NAMALWA (cell line): ENCODE measurements at regions not wholly inside any gene's neighbourhood (a gene's known extent, or its start where the extent isn't known, plus 50 kb on each side); places are given as distances from the start of the nearest gene placed in this dataset.

Source experiments
- DNase-seq: peaks from one replicate; pipeline ENCODE4 v3.0.0-alpha.2; 2015; ENCODE audit warnings: low spot score

DNA sequence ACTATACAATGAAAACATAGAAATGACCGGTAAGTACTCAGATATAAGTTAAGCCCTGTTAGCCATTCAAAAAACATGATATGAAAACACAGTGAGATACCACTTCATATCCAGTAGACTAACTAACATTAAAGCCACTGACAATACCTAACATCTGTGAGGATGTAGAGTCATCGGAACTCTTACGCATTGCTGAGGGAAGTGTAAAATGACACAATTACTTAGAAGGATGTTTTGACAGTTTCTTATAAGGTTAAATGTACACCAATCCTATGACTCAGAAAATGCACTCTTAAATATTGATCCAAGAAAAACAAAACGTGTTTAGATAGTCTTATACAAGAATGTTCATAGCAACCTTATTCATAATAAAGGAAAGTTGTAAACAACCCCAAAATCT lies 782.9 kb downstream of the BCL11B start:
- DNase-seq = no peak

DNA sequence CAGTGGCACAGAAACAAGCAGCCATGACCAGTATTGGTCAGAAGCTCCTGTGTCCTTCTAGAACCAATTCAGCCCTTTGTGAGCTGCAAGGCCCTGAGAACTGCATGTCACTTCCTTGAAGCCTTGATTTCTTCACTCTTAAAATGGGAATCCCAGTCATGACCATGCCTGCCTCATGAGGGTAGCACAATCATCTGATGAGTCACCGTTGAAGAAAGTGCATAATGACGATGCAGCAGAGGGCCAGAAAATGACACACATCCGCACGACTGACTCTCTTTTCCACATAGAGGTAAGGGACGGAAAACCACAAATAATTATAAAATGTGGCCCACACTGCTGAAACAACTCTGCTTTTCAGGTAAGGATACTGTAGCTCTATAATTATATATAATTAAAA lies 777.4 kb downstream of the BCL11B start:
- no peak for DNase-seq

DNA sequence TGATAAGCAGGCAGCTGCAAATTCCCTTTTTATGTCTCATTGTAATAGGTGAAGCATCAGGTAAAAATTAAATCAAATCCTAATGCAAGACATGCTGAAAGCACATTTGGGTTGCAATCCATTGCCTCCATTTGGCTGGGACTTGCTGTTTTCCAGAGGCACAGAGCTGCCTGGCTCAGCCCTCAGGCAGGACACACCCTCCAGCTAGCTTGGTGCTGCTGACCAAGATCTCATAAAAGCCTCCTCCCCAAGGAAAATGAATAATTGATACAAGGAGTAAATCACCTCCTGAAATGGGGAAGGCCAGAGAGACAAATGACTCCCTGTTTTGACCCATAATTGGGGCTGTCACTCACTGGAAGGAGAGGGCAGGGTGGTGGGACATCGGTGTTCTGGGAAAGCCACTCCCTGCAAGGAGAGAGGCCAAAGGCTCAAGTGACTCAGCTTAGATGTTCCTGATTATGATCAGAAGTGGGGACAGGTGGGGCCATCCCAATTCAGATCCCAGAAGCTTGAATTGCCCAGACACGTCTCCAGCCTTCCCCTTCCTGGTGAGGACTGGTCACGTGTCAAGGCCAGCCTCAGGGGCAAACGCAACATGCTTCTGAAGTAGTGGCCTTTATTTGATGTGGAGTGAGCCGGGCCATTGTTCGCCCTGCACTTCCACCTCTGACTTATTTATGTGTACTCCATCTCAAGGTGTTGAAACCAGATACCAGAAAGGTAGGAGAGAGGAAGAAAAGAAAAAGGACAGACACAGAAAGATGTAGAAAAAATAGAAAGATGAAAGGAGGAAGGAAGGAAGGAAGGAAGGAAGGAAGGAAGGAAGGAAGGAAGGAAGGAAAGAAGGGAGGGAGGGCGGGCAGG lies 773.7 kb downstream of the BCL11B start:
- DNase-seq = no peak

DNA sequence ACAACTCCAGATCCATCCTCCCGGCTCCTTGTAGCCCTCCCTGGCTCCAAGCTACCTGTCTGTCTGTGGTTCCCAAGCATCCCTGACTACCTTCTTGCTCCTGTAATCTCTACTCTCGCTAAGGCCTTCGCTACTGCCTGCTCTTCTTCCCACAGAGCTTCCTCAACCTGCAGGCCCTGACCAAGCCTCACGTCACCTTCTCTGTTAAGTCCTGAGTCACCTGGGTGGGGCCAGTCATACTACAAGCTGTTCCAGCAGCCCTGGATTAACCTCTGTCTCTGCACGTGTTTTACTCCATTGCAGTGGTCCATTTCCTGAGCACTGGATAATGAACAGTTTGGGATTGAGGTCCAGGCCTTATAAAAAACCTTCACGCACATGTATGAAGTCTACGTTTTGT lies 770.7 kb downstream of the BCL11B start:
- DNase-seq = no peak

DNA sequence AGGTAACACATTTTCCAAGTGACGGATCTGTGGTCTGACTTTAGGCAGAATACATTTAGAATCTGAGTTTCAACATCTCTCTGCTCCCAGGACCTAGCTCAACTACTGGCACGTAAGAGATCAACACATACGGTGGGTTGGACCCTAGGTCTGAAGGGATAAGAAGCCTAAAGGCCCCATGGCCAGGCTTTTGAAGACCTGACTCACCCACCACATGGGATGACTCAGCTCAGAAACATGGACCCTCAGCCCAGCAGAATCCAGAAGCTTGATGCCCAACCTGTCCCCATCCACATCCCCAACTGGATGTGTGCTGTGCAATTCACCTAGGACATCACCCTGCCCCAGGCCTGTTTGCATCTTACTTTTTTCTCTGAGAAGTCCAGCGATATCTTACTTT lies 770.2 kb downstream of the BCL11B start:
- no peak for DNase-seq

DNA sequence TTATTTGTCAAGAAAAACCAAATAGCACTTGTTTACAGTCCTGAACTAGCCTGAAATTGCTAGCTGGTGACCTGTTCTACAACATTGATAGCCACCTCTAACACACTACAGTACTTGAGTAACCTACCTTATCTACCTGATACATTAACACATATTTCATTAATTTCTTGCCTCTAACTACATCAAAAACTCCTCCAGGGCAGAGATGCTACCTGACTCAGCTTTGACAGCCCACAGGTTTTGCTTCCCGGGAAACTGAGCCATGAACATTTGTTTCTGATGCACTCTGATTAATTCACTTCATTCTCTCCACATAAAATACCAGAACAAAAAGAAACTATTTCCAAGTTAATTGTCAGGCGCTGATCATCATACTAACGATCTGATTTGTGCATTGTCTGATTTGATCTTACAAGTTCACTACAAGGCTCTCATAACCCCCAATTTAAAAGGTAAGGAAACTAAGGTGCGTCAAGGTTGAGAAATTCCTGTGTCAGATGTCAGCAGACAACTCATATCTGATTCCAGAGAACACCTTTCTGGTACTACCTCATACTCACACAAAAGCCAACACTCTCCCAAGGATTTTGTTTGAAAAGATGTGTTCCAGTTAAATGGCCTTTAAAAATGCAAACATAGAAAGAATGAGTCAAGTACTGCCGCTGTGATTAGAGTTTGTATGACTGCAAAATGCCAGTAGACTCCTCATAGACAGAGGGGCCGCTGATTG lies 768.7 kb downstream of the BCL11B start:
- no peak for DNase-seq

DNA sequence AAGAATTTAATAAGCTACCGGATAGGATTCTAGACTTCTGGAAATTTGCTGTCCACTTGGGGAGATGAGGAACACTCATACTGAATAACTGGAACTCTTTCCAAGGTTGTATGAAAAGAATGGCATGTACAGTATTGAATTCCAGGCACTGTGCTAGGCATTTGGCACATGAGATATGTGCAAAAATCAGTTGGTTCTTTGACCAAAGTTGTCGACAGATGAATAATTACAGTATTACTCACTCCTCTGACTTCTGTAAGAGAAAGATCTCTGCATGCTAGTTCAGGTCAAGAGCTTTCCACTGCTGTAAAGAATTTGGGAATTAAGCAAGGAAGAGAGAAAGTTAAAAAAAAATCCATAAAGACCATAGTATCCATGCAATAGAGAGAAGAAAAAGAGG lies 764.7 kb downstream of the BCL11B start:
- DNase-seq = no peak

DNA sequence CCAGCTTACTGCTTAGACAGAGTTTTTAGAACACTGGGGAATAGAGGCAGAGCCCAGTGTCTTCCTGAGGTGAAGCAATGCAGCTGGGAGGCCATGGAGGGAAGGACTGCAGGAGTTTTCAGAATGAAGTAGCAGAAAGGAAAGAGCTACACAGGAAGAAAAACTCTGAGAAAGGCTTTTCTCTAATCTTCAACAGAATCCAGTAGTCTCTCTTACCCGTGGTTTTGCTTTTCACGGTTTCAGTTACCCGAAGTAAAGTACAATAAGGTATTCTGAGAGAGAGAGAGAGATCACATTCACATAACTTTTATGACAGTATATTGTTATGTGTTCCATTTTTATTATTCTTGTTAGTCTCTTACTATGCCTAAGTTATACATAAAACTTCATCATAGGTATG lies 761.6 kb downstream of the BCL11B start:
- no peak for DNase-seq

DNA sequence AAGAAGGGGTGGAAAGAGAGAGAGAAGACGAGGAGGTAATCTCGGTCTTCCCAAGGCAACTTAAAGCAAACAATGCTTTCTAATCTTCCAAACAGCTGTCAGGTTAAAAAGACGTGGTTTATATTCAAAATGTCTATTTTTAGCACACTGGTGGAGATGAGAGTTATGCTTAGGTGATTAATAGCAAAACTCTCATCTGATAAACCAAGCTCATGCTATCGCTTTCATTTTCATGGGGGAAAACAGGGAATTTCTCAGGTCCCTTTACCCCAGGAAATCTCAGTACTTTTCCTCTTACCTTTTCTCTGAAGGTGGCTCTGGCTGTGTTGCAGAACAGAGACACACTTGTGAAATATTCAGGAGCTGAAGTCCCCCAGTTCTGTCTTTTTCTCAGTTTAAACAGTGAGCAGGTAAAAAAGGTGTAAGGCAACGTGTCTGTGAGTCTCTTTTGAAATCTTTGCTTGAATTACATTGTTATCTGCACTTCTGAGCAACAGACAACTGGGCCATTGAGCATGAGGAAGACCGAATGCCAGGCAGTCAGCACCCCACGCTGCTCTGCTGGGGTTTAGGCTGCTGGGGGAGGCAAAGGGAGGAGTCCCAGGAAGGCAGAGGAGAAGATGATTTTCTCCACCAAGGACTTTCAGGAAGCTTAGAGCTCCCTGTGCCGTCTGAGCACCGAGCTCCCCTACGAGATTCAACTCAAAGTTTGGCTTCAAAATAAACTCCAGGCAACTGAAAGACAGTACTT lies 759.3 kb downstream of the BCL11B start:
- no peak for DNase-seq

DNA sequence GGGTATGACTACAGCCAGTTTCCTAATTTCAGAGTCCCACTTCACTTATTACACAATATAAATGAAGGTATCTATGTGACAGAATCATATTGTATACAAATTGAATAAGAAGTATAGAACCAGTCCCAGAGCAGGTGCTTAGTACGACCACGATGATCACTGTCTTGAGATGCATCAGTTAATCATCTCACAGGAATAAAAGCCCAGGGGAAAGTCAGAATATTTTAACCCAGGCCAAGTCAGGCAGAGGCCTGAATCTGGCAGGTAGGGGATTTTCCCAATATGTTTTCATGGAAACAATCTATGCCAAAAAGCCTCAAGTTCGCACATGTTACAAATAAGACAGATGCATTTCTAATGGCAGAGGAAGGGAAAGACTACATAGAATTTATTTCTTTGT lies 758.4 kb downstream of the BCL11B start:
- no peak for DNase-seq

DNA sequence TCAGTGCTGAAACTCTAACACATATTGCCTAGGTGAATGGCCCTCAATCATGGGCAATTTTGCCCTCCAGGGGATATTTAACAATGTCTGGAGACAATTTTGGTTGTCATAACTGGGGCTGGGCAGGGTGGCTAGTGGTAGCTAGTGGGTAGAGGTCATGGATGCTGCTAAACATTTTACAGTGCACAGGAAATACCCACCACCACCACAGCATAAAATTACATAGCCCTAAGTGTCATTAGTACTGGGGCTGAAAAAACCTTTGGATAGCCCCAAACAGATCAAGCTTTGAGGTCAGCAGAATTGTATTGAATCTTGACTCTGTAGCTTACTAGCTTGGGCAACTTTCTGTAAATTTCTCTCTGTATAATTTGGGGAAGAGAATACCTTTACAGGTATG lies 758.0 kb downstream of the BCL11B start:
- no peak for DNase-seq

DNA sequence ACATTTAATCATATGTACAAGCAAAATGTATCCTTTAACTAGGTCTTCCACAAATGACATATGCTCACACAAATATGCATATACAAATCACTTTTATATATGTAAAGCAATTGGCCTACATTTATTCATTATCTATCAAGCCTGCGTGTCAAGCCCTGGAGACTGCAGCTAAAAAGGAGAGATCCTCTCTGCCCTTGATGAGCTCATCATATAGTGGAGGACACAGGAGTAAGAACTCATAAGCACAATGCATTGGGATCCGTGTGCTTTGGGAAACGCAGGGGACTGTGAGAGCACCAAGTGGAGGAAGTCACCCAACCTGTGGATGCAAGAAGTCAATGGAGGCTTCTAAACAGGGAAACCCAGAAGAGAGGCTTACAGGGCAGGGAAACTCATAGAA lies 735.7 kb downstream of the BCL11B start:
- DNase-seq = no peak

DNA sequence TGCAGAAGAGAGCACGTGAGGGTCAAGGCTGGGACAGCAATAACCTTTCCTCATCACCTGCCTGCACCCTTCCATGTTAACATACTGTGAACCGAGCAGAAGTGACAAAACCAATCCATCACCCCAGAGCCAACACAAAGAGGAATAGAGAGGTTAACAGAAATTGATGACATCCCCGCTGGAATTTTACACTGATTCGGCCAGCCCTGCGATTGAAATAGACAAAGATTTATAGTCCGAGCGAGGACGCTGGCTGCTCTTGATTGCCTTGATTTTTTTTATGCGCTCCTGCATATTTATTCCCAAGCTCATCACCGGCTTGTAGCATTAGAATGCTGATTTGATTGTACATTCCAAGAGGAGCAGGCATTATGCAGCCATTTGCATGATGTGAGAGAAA lies 729.7 kb downstream of the BCL11B start:
- DNase-seq = no peak

DNA sequence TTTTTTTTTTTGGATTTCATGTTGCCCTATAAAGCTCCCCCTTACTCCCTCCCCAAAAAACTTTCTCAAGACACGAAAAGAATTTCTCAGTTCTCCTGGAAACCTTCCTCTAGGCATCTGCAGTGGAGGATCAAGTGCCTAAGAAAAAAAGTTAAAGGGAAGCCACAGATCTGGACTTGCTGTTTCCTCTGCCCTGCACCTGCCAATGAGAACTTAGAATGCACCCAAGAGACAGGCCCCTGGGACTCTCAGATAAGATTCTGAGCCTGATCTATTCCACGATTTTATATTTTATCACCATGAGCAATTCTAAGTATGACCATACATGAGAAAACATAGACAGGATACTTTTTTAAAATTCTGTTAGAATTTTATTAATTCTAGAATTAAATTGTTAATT lies 728.9 kb downstream of the BCL11B start:
- DNase-seq = no peak

DNA sequence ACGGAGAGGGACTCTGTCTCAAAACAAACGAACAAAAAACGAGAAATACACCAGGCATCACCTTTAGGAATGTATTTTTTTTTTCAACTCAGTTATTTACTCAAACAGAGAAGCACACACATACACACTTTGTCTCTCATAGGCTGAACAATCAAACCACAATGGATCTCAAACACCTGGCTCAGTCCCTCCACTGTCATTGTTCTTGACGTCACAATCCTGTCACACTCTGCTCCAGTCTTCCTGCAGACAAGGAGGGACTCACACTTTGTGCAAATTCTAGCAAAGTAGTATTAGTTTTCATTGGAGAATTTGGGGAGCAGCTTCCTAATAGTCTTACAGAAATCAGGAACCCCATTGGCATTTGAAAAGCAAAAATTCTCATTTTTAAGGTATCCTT lies 727.8 kb downstream of the BCL11B start:
- no peak for DNase-seq

DNA sequence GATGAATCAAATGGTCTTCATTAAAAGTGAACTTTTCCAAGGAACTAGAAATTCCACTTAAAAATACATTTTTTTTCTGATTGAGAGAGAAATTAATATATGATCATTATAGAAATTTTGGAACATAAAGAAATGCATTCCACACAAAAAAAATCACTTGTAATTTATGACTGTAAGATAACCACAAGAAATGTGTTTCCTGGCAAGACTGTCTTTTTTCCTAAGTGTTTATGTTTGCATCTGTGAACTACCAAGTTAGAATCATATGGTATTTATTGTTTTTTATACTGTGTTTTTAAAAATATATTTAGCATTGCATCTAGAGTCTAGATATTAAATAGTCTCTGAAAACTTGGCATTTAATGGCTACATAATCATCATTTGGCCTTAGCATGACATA lies 726.8 kb downstream of the BCL11B start:
- no peak for DNase-seq

DNA sequence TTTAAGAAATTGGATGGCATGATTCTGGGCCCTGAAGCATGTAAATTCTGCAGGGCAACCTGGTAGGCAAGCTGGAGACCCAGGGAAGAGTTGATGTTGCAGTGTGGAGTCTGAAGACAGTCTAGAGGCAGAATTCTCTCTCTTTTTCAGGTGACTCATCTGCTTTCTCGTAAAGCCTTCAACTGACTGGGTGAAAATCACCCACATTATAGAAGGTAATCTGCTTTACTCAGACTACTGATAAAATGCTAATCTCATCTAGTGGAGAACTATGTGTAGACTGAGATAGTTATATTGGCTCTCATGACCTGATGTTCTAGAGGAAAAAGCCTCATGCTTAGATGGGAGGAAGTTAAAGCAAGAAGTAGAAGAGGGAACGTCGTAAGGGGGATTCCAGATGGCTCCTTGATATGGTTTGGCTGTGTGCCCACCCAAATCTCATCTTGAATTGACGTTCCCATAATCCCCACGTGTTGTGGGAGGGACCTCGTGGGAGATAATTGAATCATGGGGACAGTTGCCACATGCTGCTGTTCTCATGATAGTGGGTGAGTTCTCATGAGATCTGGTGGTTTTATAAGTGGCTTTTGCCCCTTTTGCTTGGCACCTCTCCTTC lies 723.8 kb downstream of the BCL11B start:
- DNase-seq = no peak

DNA sequence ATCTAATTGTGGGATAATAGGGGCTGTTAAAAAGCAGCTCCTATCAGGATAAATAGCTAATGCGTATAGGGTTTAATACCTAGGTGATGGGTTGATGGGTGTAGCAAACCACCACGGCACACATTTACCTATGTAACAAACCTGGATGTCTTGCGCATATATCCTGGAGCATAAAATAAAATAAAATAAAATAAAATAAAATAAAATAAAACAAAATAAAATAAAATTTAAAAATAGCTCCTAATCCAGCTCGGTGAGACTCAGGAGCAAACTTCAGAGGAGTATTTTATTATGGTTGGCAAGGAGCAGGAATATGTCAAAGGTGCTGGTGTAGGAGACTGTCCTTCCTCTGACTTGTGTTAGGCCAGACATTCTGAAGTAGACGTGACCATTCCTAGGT lies 721.0 kb downstream of the BCL11B start:
- DNase-seq = no peak

DNA sequence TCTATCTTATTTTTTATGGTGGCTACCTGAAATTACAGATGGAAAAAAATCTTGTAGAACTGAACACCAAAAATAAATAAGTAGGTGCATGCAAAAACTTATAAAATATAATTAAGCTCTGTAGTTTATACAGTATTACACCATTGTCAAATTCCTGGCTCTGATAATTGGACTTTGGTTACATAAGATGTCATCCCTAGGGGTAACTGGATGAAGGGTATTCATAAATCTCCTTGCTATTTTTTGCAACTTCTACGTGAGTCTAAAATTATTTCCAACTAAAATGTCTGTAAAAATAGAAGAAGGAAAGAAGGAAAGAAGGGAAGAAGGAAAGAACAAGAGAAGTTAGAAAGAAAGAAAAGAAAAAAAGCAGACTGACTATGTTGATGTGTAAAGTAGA lies 716.6 kb downstream of the BCL11B start:
- no peak for DNase-seq

DNA sequence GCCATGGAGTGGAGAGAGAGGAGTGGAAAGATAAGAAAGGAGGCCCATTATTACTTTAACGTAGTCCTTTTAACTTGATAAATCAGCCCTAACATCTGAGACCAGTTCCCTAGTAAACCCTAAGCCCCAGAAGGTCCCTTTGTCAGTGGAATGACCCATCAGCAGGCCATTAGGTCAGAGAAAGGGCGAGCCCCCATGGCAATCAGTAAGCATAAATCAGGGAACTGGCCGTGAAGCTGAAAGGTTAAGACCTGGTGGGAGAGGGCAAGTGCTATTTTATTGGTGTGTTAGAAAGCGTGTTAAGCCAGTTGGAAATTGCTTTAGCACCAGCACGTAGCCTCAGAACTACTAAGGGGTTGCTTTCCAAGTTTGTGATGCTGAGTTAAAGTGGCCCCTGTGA lies 708.0 kb downstream of the BCL11B start:
- DNase-seq = no peak

DNA sequence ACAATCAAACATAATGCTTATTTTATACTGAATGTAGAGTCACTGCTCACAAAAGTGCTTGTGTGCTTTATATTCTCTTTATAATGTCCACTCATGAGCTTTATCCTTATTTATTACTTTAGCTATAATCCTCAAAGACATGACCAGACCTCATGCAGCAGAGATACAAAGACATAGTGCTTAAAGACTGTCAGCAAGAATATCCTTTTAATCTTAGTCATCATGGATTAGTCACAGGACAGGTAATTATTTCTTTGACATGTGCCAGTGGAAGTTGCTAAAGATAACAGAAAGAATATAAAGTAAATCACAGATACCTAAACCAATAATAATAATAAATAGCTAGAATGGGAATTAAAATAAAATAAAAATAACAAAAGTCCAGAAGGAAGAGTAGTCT lies 707.5 kb downstream of the BCL11B start:
- no peak for DNase-seq

DNA sequence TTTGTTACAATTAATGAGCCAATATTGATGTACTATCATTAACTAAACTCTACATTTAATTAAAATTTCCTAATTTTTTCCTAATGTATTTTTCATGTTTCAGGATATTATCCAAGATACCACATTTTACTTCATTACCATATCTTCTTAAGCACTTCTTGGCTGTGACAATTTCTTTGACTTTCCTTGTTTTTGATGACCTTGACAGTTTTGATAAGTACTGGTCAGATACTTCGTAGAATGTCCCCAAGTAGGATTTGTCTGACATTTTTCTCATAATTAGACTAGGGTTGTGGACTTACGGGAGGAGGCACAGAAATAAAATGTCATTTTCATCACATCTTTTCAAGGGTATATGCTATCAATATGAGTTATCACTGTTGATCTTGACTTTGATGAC lies 700.9 kb downstream of the BCL11B start:
- DNase-seq = no peak

DNA sequence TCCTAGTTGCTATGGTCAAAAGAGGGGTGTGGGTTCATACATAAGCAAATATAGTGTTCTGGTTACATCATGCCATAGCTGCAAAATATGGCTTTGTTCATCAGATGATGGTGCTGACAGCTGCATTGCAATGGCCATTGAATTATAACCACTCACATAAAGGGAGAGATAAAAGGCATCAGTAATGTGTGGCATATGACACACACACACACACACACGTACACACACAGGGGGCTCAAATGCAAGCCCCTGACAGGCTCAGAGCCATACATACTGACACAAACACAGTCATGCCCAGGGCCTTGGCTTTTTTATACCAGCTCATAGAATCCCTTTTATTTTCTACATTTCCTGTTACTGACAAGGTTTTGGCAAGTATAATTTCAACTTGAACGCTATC lies 698.9 kb downstream of the BCL11B start:
- no peak for DNase-seq
